ENCODE measurements at regions not wholly inside any gene's neighbourhood (a gene's known extent, or its start where the extent isn't known, plus 50 kb on each side); places are given as distances from the start of the nearest gene placed in this dataset.

DNA sequence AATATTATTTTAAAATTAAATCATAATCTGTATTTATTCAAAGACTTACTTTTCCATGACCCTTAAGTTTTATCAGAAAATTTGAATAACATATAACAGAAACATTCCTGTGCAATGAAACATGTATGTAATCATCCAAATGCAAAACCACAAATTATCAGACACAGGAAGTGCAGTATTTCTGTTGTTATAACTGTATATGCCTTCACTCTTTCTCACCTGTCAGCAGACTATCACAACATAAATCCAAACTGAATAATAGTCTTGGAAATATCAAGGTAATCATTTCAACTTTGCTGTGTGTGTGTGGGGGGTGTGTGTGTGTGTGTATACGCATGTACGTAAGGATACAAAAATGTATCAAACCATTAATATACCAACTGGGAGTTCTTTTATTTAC lies 285.9 kb downstream of the SLC7A11 start:
- TF ChIP-seq MAX (IDR thresholded peaks at IDR 0.05) = no peak
- TF ChIP-seq, protein P1, sequence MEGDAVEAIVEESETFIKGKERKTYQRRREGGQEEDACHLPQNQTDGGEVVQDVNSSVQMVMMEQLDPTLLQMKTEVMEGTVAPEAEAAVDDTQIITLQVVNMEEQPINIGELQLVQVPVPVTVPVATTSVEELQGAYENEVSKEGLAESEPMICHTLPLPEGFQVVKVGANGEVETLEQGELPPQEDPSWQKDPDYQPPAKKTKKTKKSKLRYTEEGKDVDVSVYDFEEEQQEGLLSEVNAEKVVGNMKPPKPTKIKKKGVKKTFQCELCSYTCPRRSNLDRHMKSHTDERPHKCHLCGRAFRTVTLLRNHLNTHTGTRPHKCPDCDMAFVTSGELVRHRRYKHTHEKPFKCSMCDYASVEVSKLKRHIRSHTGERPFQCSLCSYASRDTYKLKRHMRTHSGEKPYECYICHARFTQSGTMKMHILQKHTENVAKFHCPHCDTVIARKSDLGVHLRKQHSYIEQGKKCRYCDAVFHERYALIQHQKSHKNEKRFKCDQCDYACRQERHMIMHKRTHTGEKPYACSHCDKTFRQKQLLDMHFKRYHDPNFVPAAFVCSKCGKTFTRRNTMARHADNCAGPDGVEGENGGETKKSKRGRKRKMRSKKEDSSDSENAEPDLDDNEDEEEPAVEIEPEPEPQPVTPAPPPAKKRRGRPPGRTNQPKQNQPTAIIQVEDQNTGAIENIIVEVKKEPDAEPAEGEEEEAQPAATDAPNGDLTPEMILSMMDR (IDR thresholded peaks at IDR 0.05; ENCODE audit: low read depth, low read length, missing input control) = no peak
- TF ChIP-seq YY1 (IDR thresholded peaks at IDR 0.05) = no peak
- TF ChIP-seq RAD21 (IDR thresholded peaks at IDR 0.05) = no peak

Measured in liver (tissue), 3 donors.